GM19193 (cell line): ENCODE measurements at regions not wholly inside any gene's neighbourhood (a gene's known extent, or its start where the extent isn't known, plus 50 kb on each side); places are given as distances from the start of the nearest gene placed in this dataset.

Source experiments
- POLR2A ChIP-seq: IDR thresholded peaks from 4 replicates; pipeline ENCODE4 v1.6.1; 2011; ENCODE audit not compliant: insufficient read depth, insufficient read length; ENCODE audit errors: extremely low read depth

GRCh38 chr7:25754751-25755150 lies 397.2 kb upstream of the NFE2L3 start:
- no peak for TF ChIP-seq POLR2A

- no peak for TF ChIP-seq POLR2A
These were observed 395.4 kb upstream of the NFE2L3 start for GRCh38 chr7:25756601-25757000.

GRCh38 chr7:25758559-25758958 lies 393.4 kb upstream of the NFE2L3 start:
- TF ChIP-seq POLR2A: no peak

GRCh38 chr7:25759286-25759685 lies 392.7 kb upstream of the NFE2L3 start:
- no peak for TF ChIP-seq POLR2A

- TF ChIP-seq POLR2A: no peak
These were observed 392.2 kb upstream of the NFE2L3 start for GRCh38 chr7:25759748-25760147.

- TF ChIP-seq POLR2A: no peak
These were observed 389.2 kb upstream of the NFE2L3 start for GRCh38 chr7:25762511-25763462.

GRCh38 chr7:25763463-25763860 lies 388.5 kb upstream of the NFE2L3 start:
- TF ChIP-seq POLR2A: no peak

GRCh38 chr7:25765110-25765655 lies 386.8 kb upstream of the NFE2L3 start:
- TF ChIP-seq POLR2A: no peak

- no peak for TF ChIP-seq POLR2A
These were observed 381.8 kb upstream of the NFE2L3 start for GRCh38 chr7:25770235-25770634.

- TF ChIP-seq POLR2A: no peak
These were observed 381.3 kb upstream of the NFE2L3 start for GRCh38 chr7:25770670-25771069.

- no peak for TF ChIP-seq POLR2A
These were observed 380.5 kb upstream of the NFE2L3 start for GRCh38 chr7:25771491-25771890.

- no peak for TF ChIP-seq POLR2A
These were observed 379.2 kb upstream of the NFE2L3 start for GRCh38 chr7:25772802-25773201.

- TF ChIP-seq POLR2A: no peak
These were observed 377.3 kb upstream of the NFE2L3 start for GRCh38 chr7:25774675-25775074.

GRCh38 chr7:25775570-25775969 lies 376.4 kb upstream of the NFE2L3 start:
- TF ChIP-seq POLR2A: no peak

- TF ChIP-seq POLR2A: no peak
These were observed 375.8 kb upstream of the NFE2L3 start for GRCh38 chr7:25775999-25776743.
